Rectal smooth muscle tissue (tissue), 1 donor: ENCODE measurements at regions not wholly inside any gene's neighbourhood (a gene's known extent, or its start where the extent isn't known, plus 50 kb on each side); places are given as distances from the start of the nearest gene placed in this dataset.
"Not testable (repeated sequence)": the region's sequence is repeated elsewhere in the genome, so short reads cannot be mapped to it uniquely, and the experiment has no call there.

Experiments used
- H3K27ac ChIP-seq: one replicate; pipeline ENCODE4 v1.7.0; 2013; ENCODE audit warnings: low read depth, low read length, inconsistent platforms
- H3K27me3 ChIP-seq: one replicate; pipeline ENCODE4 v1.7.0; 2013; ENCODE audit warnings: low read length; ENCODE audit not compliant: control insufficient read depth, insufficient read depth
- H3K36me3 ChIP-seq: one replicate; pipeline ENCODE4 v1.7.0; 2013; ENCODE audit warnings: low read length; ENCODE audit not compliant: control insufficient read depth, insufficient read depth
- H3K4me1 ChIP-seq: one replicate; pipeline ENCODE4 v1.7.0; 2013; ENCODE audit warnings: low read length; ENCODE audit not compliant: control insufficient read depth, insufficient read depth
- H3K4me3 ChIP-seq: one replicate; pipeline ENCODE4 v1.7.0; 2013; ENCODE audit warnings: low read length
- H3K9ac ChIP-seq: one replicate; pipeline ENCODE4 v1.7.0; 2013; ENCODE audit warnings: low read length

- not testable (repeated sequence) for H3K4me1 ChIP-seq, H3K9ac ChIP-seq, H3K27me3 ChIP-seq, H3K27ac ChIP-seq, H3K4me3 ChIP-seq, H3K36me3 ChIP-seq
Observed at GRCh38 chr21:13877503-13877902, 267.9 kb downstream of the POTED start.

- H3K4me1 ChIP-seq, H3K36me3 ChIP-seq, H3K27me3 ChIP-seq, H3K27ac ChIP-seq, H3K9ac ChIP-seq, H3K4me3 ChIP-seq: not testable (repeated sequence)
Observed at GRCh38 chr21:13876999-13877398, 267.4 kb downstream of the POTED start.

GRCh38 chr21:13874001-13874400 is 264.4 kb downstream of the POTED start:
- not testable (repeated sequence) for H3K4me3 ChIP-seq, H3K27ac ChIP-seq, H3K9ac ChIP-seq, H3K4me1 ChIP-seq, H3K36me3 ChIP-seq, H3K27me3 ChIP-seq

- no peak overlapping the region for H3K4me3 ChIP-seq
- no peak overlapping the region for H3K27ac ChIP-seq
- no peaks in the 10 kb centered on the region for H3K4me1 ChIP-seq
- H3K9ac ChIP-seq = no peak overlapping the region
- H3K36me3 ChIP-seq = no peaks in the 10 kb centered on the region
- no peaks in the 10 kb centered on the region for H3K27me3 ChIP-seq
Observed at GRCh38 chr21:13854638-13855037, 245.1 kb downstream of the POTED start.

- not testable (repeated sequence) for H3K27me3 ChIP-seq, H3K27ac ChIP-seq, H3K36me3 ChIP-seq, H3K9ac ChIP-seq, H3K4me3 ChIP-seq, H3K4me1 ChIP-seq
Observed at GRCh38 chr21:13850808-13851207, 241.2 kb downstream of the POTED start.

GRCh38 chr21:13849489-13849888 is 239.9 kb downstream of the POTED start:
- not testable (repeated sequence) for H3K9ac ChIP-seq, H3K27ac ChIP-seq, H3K4me3 ChIP-seq, H3K4me1 ChIP-seq, H3K36me3 ChIP-seq, H3K27me3 ChIP-seq

- not testable (repeated sequence) for H3K9ac ChIP-seq, H3K4me3 ChIP-seq, H3K36me3 ChIP-seq, H3K4me1 ChIP-seq, H3K27ac ChIP-seq, H3K27me3 ChIP-seq
Observed at GRCh38 chr21:13846718-13847117, 237.1 kb downstream of the POTED start.

- H3K27me3 ChIP-seq, H3K9ac ChIP-seq, H3K4me1 ChIP-seq, H3K27ac ChIP-seq, H3K36me3 ChIP-seq, H3K4me3 ChIP-seq: not testable (repeated sequence)
Observed at GRCh38 chr21:13844574-13844973, 235.0 kb downstream of the POTED start.

GRCh38 chr21:13843081-13843480 is 233.5 kb downstream of the POTED start:
- not testable (repeated sequence) for H3K4me3 ChIP-seq, H3K27ac ChIP-seq, H3K4me1 ChIP-seq, H3K27me3 ChIP-seq, H3K36me3 ChIP-seq, H3K9ac ChIP-seq

GRCh38 chr21:13827666-13828065 is 218.1 kb downstream of the POTED start:
- not testable (repeated sequence) for H3K4me1 ChIP-seq, H3K36me3 ChIP-seq, H3K27ac ChIP-seq, H3K27me3 ChIP-seq, H3K4me3 ChIP-seq, H3K9ac ChIP-seq

GRCh38 chr21:13827201-13827600 is 217.6 kb downstream of the POTED start:
- no peak overlapping the region for H3K9ac ChIP-seq
- H3K36me3 ChIP-seq = no peaks in the 10 kb centered on the region
- H3K4me1 ChIP-seq = no peaks in the 10 kb centered on the region
- no peaks in the 10 kb centered on the region for H3K27me3 ChIP-seq
- H3K27ac ChIP-seq = no peak overlapping the region
- no peak overlapping the region for H3K4me3 ChIP-seq

- not testable (repeated sequence) for H3K9ac ChIP-seq, H3K36me3 ChIP-seq, H3K27me3 ChIP-seq, H3K4me3 ChIP-seq, H3K4me1 ChIP-seq, H3K27ac ChIP-seq
Observed at GRCh38 chr21:13826511-13826910, 216.9 kb downstream of the POTED start.

- H3K36me3 ChIP-seq, H3K27ac ChIP-seq, H3K9ac ChIP-seq, H3K27me3 ChIP-seq, H3K4me1 ChIP-seq, H3K4me3 ChIP-seq: not testable (repeated sequence)
Observed at GRCh38 chr21:13825218-13825778, 215.7 kb downstream of the POTED start.

- H3K4me3 ChIP-seq, H3K27me3 ChIP-seq, H3K36me3 ChIP-seq, H3K9ac ChIP-seq, H3K4me1 ChIP-seq, H3K27ac ChIP-seq: not testable (repeated sequence)
Observed at GRCh38 chr21:13820286-13820685, 210.7 kb downstream of the POTED start.
